ENCODE measurements at regions not wholly inside any gene's neighbourhood (a gene's known extent, or its start where the extent isn't known, plus 50 kb on each side); places are given as distances from the start of the nearest gene placed in this dataset.

GRCh38 chr5:174172566-174172965 lies 127.1 kb downstream of the NSG2 start:
- Histone ChIP-seq H3K36me3 (ENCODE audit: low read depth) (no peaks in the 10 kb centered on the region), H3K9me3 (no peaks in the 10 kb centered on the region), H3K4me1 (ENCODE audit: low read depth) (no peaks in the 10 kb centered on the region), H3K4me3 (no peak overlapping the region)
- intact Hi-C loops (cut with DNase I, micrococcal nuclease) = no loop called here
- DNase-seq (no peak), ATAC-seq (no peak)
- TF ChIP-seq CTCF (IDR thresholded peaks at IDR 0.05) = no peak

GRCh38 chr5:174173766-174174165 lies 128.3 kb downstream of the NSG2 start:
- no peak overlapping the region for H3K4me3 ChIP-seq
- no peak for TF ChIP-seq CTCF (IDR thresholded peaks at IDR 0.05)
- no peak for ATAC-seq
- no peaks in the 10 kb centered on the region for H3K36me3 ChIP-seq (ENCODE audit: low read depth)
- no peaks in the 10 kb centered on the region for H3K9me3 ChIP-seq
- H3K4me1 ChIP-seq (ENCODE audit: low read depth) = no peaks in the 10 kb centered on the region
- no peak for DNase-seq
- intact Hi-C loops (cut with DNase I, micrococcal nuclease) = no loop called here

- Histone ChIP-seq H3K4me3 (no peak overlapping the region), H3K36me3 (ENCODE audit: low read depth) (no peaks in the 10 kb centered on the region), H3K9me3 (no peaks in the 10 kb centered on the region), H3K4me1 (ENCODE audit: low read depth) (no peaks in the 10 kb centered on the region)
- DNase-seq = no peak
- intact Hi-C loops (cut with DNase I, micrococcal nuclease) = no loop called here
- TF ChIP-seq CTCF (IDR thresholded peaks at IDR 0.05) = no peak
- no peak for ATAC-seq
Observed at GRCh38 chr5:174175716-174176268, 130.3 kb downstream of the NSG2 start.

GRCh38 chr5:174176511-174176910 lies 131.0 kb downstream of the NSG2 start:
- Histone ChIP-seq H3K4me3 (no peak overlapping the region), H3K4me1 (ENCODE audit: low read depth) (no peaks in the 10 kb centered on the region), H3K36me3 (ENCODE audit: low read depth) (no peaks in the 10 kb centered on the region), H3K9me3 (no peaks in the 10 kb centered on the region)
- intact Hi-C loops (cut with DNase I, micrococcal nuclease) = no loop called here
- TF ChIP-seq CTCF (IDR thresholded peaks at IDR 0.05) = no peak
- DNase-seq (no peak), ATAC-seq (no peak)

GRCh38 chr5:174177531-174177930 lies 132.0 kb downstream of the NSG2 start:
- DNase-seq (no peak), ATAC-seq (no peak)
- TF ChIP-seq CTCF (IDR thresholded peaks at IDR 0.05) = no peak
- intact Hi-C loops (cut with DNase I, micrococcal nuclease) = no loop called here
- H3K4me1 ChIP-seq (ENCODE audit: low read depth) = no peaks in the 10 kb centered on the region
- no peak overlapping the region for H3K4me3 ChIP-seq
- no peaks in the 10 kb centered on the region for H3K36me3 ChIP-seq (ENCODE audit: low read depth)
- H3K9me3 ChIP-seq = no peaks in the 10 kb centered on the region

Data from mucosa of descending colon (tissue), 3 donors.